ENCODE measurements at regions not wholly inside any gene's neighbourhood (a gene's known extent, or its start where the extent isn't known, plus 50 kb on each side); places are given as distances from the start of the nearest gene placed in this dataset.
"Not testable (repeated sequence)": the region's sequence is repeated elsewhere in the genome, so short reads cannot be mapped to it uniquely, and the experiment has no call there.

GRCh38 chr10:45056806-45057205 lies 56.1 kb downstream of the ZNF22 start:
- H3K27ac ChIP-seq: not testable (repeated sequence)

GRCh38 chr10:45058580-45058979 lies 57.9 kb downstream of the ZNF22 start:
- TF ChIP-seq ZFX (IDR thresholded peaks at IDR 0.05; ENCODE audit: borderline replicate concordance): no peak
- TF ChIP-seq CTCF (IDR thresholded peaks at IDR 0.05): no peak
- H3K27ac ChIP-seq: no peak overlapping the region

- H3K27ac ChIP-seq: no peak overlapping the region
These were observed 58.4 kb downstream of the ZNF22 start for GRCh38 chr10:45058992-45059561.

GRCh38 chr10:45059632-45060031 lies 58.9 kb downstream of the ZNF22 start:
- no peak overlapping the region for H3K27ac ChIP-seq
- TF ChIP-seq CTCF (IDR thresholded peaks at IDR 0.05): no peak
- no peak for TF ChIP-seq ZFX (IDR thresholded peaks at IDR 0.05; ENCODE audit: borderline replicate concordance)

More at GRCh38 chr10:45058992-45059561, 58.4 kb downstream of the ZNF22 start:
- TF ChIP-seq ZFX (IDR thresholded peaks at IDR 0.05; ENCODE audit: borderline replicate concordance) (no peak), CTCF (IDR thresholded peaks at IDR 0.05) (no peak)

- TF ChIP-seq ZFX (IDR thresholded peaks at IDR 0.05; ENCODE audit: borderline replicate concordance) (no peak), CTCF (IDR thresholded peaks at IDR 0.05) (no peak)
- H3K27ac ChIP-seq: no peak overlapping the region
These were observed 61.3 kb downstream of the ZNF22 start for GRCh38 chr10:45061982-45062381.

GRCh38 chr10:45063591-45064231 lies 63.0 kb downstream of the ZNF22 start:
- TF ChIP-seq CTCF (IDR thresholded peaks at IDR 0.05): no peak
- TF ChIP-seq ZFX (IDR thresholded peaks at IDR 0.05; ENCODE audit: borderline replicate concordance): no peak

GRCh38 chr10:45064998-45065397 lies 64.3 kb downstream of the ZNF22 start:
- H3K27ac ChIP-seq: no peak overlapping the region
- TF ChIP-seq ZFX (IDR thresholded peaks at IDR 0.05; ENCODE audit: borderline replicate concordance) (no peak), CTCF (IDR thresholded peaks at IDR 0.05) (no peak)

More at GRCh38 chr10:45063591-45064231, 63.0 kb downstream of the ZNF22 start:
- no peak overlapping the region for H3K27ac ChIP-seq

Data from 22Rv1 (cell line).